ENCODE measurements at regions not wholly inside any gene's neighbourhood (a gene's known extent, or its start where the extent isn't known, plus 50 kb on each side); places are given as distances from the start of the nearest gene placed in this dataset.

- TF ChIP-seq, protein P1, sequence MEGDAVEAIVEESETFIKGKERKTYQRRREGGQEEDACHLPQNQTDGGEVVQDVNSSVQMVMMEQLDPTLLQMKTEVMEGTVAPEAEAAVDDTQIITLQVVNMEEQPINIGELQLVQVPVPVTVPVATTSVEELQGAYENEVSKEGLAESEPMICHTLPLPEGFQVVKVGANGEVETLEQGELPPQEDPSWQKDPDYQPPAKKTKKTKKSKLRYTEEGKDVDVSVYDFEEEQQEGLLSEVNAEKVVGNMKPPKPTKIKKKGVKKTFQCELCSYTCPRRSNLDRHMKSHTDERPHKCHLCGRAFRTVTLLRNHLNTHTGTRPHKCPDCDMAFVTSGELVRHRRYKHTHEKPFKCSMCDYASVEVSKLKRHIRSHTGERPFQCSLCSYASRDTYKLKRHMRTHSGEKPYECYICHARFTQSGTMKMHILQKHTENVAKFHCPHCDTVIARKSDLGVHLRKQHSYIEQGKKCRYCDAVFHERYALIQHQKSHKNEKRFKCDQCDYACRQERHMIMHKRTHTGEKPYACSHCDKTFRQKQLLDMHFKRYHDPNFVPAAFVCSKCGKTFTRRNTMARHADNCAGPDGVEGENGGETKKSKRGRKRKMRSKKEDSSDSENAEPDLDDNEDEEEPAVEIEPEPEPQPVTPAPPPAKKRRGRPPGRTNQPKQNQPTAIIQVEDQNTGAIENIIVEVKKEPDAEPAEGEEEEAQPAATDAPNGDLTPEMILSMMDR (IDR thresholded peaks at IDR 0.05; ENCODE audit: insufficient read depth, low read depth, low read length) = no peak
- no peak for TF ChIP-seq EZH2 (IDR thresholded peaks at IDR 0.05; ENCODE audit: insufficient read depth, low read length)
Measured at GRCh38 chr14:71589609-71590008, 342.6 kb upstream of the RGS6 start.
